Activated CD8-positive, alpha-beta memory T cell treated with anti-CD3 and anti-CD28 coated beads, Interleukin-2, amount 10 ng/mL, durations not matched to agents 7 days and 5 days (primary cell): ENCODE measurements at regions not wholly inside any gene's neighbourhood (a gene's known extent, or its start where the extent isn't known, plus 50 kb on each side); places are given as distances from the start of the nearest gene placed in this dataset.

Experiments
- ATAC-seq: fragments of 150-1000 bp; cut with Tn5 transposase; one replicate; pipeline ENCODE4 v1.10.0; 2021; ENCODE audit warnings: moderate library complexity
- CTCF ChIA-PET: fragments of 350-600 bp; sonication (Branson Sonifier 250); formaldehyde crosslinking; loops from one replicate; lab custom pipeline; 2021; ENCODE audit warnings: antibody characterized with exemption; lab: Charles Lee
- DNase-seq: peaks from one replicate; pipeline ENCODE4 v3.0.0-alpha.2; 2020
- H3K27ac Mint-ChIP-seq: one replicate; pipeline ENCODE4 v1.8.0; 2021; ENCODE audit warnings: mild to moderate bottlenecking, mixed read lengths
- H3K27me3 Mint-ChIP-seq: one replicate; pipeline ENCODE4 v1.8.0; 2021; ENCODE audit warnings: mixed read lengths
- H3K36me3 Mint-ChIP-seq: one replicate; pipeline ENCODE4 v1.8.0; 2021; ENCODE audit warnings: mild to moderate bottlenecking, mixed read lengths
- H3K4me1 Mint-ChIP-seq: one replicate; pipeline ENCODE4 v1.8.0; 2021; ENCODE audit warnings: mixed read lengths
- H3K4me3 Mint-ChIP-seq: one replicate; pipeline ENCODE4 v1.8.0; 2021; ENCODE audit warnings: mild to moderate bottlenecking, moderate library complexity, mixed read lengths
- H3K9me3 Mint-ChIP-seq: one replicate; pipeline ENCODE4 v1.8.0; 2022; ENCODE audit warnings: low read depth, mixed read lengths

DNA sequence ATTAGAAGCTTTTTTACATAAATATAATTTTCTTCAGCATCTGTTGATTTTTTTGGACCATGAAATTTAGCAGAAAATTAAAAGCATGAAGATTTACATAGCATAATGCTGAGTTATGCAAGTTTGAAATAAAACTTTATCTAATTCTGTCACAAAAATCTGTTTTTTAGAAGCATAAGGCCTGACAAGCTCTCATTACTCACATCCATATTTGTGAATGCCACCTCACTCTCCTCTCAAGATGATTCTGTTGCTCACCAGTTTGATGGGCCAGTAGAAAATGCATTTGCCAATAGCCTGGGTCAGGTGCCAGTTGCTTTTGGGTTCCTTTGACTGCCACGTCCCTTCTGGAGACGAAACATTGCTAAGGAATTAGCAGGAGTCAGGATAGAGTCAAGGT, 181.5 kb upstream of the ATP2B1 start:
- DNase-seq (no peak), ATAC-seq (no peak)
- Mint-ChIP-seq H3K36me3 (peaks cover 4% of the 10 kb centered on the region), H3K9me3 (peaks cover 4% of the 10 kb centered on the region), H3K27ac (no peak overlapping the region), H3K4me1 (peaks cover 4% of the 10 kb centered on the region), H3K27me3 (no peaks in the 10 kb centered on the region), H3K4me3 (no peak overlapping the region)
- CTCF ChIA-PET: interaction anchor here (1.1 kb wide), 1 partner anchor 14 kb away, joined by 3 read pairs; no protein-coding TSS in a partner anchor

DNA sequence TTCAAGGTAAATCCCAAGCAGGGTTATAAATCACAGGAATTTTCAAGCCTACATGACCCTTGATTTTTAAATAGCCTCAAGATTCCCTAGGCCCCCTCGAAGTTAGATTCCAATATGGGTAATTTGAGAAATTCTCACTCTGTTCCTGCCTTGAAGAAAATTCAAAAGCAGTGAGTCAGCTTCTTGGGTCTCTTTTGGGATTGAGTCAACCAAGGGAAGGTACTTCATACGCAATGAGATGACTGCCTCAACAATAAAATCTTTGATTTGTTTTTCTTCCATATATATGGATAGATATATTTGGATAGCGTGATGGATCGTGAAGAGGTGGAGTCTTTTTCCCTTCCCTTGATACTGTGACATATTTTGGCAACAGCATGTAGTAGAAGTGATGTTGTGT, 180.4 kb upstream of the ATP2B1 start:
- CTCF ChIA-PET: no interaction called here
- H3K9me3 Mint-ChIP-seq: peaks cover 4% of the 10 kb centered on the region

DNA sequence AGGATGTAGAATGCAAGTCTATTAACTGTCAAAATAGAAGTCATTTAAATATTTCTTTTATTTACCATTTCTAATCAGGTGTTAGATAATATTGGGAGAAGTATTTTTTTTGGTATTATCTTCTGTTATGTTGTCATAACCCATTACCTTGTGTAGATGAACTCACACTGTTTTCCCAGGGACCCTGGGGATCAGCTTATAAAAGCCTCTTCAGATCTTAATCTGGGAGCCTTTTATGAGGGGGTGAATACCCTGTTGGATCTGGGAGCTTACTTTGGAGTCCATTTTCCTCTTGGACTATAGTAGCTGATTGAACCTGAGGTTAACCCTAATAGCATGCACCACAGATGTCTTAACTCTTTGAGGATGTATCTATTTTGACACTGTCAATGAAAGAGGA, 176.3 kb upstream of the ATP2B1 start:
- Mint-ChIP-seq H3K27ac (no peak overlapping the region), H3K27me3 (no peaks in the 10 kb centered on the region), H3K36me3 (peaks cover 13% of the 10 kb centered on the region), H3K4me3 (no peak overlapping the region), H3K9me3 (no peaks in the 10 kb centered on the region), H3K4me1 (peaks cover 24% of the 10 kb centered on the region)
- DNase-seq: no peak
- CTCF ChIA-PET: interaction anchor here (1.6 kb wide), 1 partner anchor 21 kb away, joined by 5 read pairs; no protein-coding TSS in a partner anchor
- ATAC-seq: no peak

More for the DNA sequence above, 180.4 kb upstream of the ATP2B1 start:
- no peak overlapping the region for H3K4me3 Mint-ChIP-seq
- no peak overlapping the region for H3K27ac Mint-ChIP-seq
- H3K27me3 Mint-ChIP-seq: no peaks in the 10 kb centered on the region
- peaks cover 4% of the 10 kb centered on the region for H3K4me1 Mint-ChIP-seq
- ATAC-seq: no peak
- no peak for DNase-seq
- peaks cover 4% of the 10 kb centered on the region for H3K36me3 Mint-ChIP-seq

DNA sequence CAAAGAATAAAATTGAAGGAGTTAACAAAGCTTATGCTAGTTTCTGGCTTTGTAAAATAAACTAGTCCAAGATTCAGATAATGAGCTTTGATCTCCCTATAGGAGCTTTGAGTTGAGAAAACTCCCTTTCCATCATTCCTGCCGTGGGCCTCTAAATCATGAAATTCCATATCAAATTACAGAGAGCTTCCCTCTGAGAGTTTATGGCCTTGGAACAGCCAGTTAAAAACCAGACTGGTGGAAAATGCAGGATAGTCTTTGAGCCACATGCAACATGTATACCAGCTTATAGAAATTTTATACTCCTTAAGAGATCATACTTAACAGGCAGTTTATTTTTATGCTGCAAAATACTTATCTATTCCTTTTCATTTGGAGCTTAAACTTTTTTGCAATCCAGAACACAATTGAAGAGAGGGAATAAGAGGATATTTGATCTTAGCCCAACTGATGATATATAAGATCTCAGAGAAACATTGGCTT, 175.8 kb upstream of the ATP2B1 start:
- DNase-seq (no peak), ATAC-seq (no peak)
- peaks cover 26% of the 10 kb centered on the region for H3K4me1 Mint-ChIP-seq
- H3K9me3 Mint-ChIP-seq: no peaks in the 10 kb centered on the region
- no peak overlapping the region for H3K27ac Mint-ChIP-seq
- H3K4me3 Mint-ChIP-seq: no peak overlapping the region
- no peaks in the 10 kb centered on the region for H3K27me3 Mint-ChIP-seq
- CTCF ChIA-PET: interaction anchor here (1.6 kb wide), 1 partner anchor 21 kb away, joined by 5 read pairs; no protein-coding TSS in a partner anchor
- peaks cover 13% of the 10 kb centered on the region for H3K36me3 Mint-ChIP-seq

DNA sequence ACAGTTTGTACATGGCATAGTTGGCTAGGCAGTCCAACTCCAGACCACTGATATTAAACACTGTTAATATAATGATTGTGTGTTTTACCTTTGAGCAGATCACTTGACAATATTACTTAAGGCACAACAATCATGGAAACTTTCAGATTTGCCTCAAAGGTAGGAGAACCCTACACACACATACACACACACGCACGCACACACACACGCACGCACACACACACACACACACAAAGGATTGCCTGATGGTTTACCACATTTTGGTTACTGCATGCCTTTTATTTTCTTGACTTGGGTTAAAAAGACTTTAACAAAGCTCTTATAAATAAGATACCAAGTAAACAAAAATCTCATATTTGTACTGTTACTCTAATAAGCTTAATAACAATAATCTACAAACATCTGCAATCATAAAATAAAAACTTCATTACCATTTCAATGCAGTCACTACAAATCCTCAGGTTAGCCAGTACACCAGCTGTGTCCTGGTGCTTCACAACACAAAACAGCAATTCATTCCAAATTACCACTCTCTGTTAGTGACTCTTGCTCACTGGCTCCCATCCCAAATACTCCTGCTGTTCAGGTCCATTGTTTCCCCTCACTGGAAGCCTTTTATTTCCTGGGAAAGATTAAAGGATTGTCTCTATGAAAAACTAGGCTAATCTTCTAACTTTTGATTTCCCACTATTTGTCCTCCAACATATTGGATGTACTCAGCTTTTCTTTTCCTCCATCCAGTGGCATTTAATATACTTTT, 175.2 kb upstream of the ATP2B1 start:
- Mint-ChIP-seq H3K4me1 (peaks cover 31% of the 10 kb centered on the region), H3K36me3 (peaks cover 13% of the 10 kb centered on the region), H3K4me3 (no peak overlapping the region), H3K27ac (no peak overlapping the region), H3K9me3 (no peaks in the 10 kb centered on the region), H3K27me3 (no peaks in the 10 kb centered on the region)
- CTCF ChIA-PET: interaction anchor here (1.6 kb wide), 1 partner anchor 20 kb away, joined by 5 read pairs; no protein-coding TSS in a partner anchor
- DNase-seq: no peak
- no peak for ATAC-seq

DNA sequence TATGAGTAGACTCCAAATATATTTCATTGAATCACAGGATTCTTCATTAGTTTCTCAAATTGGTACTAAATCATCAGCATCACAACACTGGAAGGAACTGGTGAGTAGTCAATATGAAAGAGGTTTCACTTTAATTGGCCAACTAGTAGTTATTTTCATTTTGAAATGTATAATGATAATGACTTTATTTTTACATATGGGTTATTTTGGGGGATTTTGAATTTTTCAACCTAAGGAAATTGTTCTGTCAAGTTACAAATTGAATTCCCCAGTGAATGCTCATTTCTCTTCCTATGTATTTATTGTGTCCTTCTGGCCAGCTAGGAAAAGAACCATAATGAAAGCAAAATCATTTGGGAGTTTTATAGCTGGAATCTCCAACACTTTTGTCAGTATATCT, 174.2 kb upstream of the ATP2B1 start:
- H3K4me3 Mint-ChIP-seq: no peak overlapping the region
- CTCF ChIA-PET: no interaction called here
- H3K27ac Mint-ChIP-seq: no peak overlapping the region
- no peak for DNase-seq
- no peaks in the 10 kb centered on the region for H3K27me3 Mint-ChIP-seq
- ATAC-seq: no peak
- peaks cover 13% of the 10 kb centered on the region for H3K36me3 Mint-ChIP-seq
- H3K4me1 Mint-ChIP-seq: peaks cover 34% of the 10 kb centered on the region
- no peaks in the 10 kb centered on the region for H3K9me3 Mint-ChIP-seq

DNA sequence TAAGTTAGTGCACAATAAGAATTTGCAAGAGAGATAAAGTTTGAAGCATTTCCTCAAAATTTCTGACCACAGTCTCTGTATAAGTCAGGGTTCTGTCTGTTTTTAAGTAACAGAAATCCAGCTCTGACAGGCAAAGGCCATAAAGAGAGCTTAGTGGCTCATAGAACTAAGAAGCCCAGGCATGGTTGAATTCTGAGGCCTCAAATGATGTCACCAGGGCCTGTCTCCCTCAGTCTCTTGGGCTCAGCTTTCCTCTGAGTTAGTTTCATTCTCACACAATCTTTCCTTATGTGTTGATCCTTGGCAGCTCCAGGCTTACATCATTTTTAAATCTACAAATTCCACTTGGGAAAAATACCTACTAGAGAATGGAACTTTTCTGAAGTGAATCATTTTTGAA, 173.4 kb upstream of the ATP2B1 start:
- DNase-seq: peak; percentile 53
- Mint-ChIP-seq H3K9me3 (no peaks in the 10 kb centered on the region), H3K4me1 (peaks cover 34% of the 10 kb centered on the region), H3K4me3 (no peak overlapping the region), H3K36me3 (peaks cover 13% of the 10 kb centered on the region), H3K27me3 (no peaks in the 10 kb centered on the region), H3K27ac (peak overlapping the region; percentile 87)
- peak; percentile 44 for ATAC-seq
- CTCF ChIA-PET: interaction anchor here (1.3 kb wide), 1 partner anchor 64 kb away, joined by 3 read pairs; no protein-coding TSS in a partner anchor

DNA sequence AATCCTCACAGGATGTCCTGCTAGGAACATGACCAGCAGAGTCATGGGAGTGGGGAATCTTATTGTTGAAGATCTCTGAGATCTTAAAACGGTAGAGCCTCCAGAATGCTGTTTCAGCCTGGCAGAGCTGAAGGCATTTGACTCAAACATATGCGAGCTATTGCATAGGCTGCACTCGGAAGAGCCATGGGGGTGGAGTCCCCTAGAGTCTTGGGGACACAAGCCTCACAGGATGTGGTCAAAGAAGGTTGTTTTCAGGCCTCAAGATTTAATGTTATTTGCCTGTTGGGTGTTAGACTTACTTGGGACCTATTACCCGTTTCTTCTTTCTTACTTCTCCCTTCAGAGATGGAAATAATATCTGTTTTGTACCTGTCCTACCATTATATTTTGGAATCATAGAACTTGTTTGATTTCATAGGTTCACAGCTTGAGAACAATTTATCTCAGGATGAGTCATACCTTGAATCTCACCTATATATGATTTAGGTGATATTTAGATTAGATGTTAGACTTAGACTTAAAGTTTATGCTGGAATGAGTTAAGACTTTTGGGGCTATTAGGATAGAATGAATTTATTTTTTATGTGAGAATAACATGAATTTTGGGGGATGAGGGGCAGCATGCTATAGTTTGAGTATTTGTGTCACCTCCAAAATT, 172.2 kb upstream of the ATP2B1 start:
- DNase-seq (peak; percentile 78), ATAC-seq (peak; percentile 98)
- Mint-ChIP-seq H3K9me3 (no peaks in the 10 kb centered on the region), H3K27me3 (no peaks in the 10 kb centered on the region), H3K4me3 (peak overlapping the region; percentile 40), H3K36me3 (peaks cover 13% of the 10 kb centered on the region), H3K27ac (peak overlapping the region; percentile 87), H3K4me1 (peaks cover 34% of the 10 kb centered on the region)
- CTCF ChIA-PET: interaction anchor here (0.9 to 1.3 kb wide), 2 partner anchors 18 to 63 kb away, joined by 3 read pairs; no protein-coding TSS in a partner anchor

DNA sequence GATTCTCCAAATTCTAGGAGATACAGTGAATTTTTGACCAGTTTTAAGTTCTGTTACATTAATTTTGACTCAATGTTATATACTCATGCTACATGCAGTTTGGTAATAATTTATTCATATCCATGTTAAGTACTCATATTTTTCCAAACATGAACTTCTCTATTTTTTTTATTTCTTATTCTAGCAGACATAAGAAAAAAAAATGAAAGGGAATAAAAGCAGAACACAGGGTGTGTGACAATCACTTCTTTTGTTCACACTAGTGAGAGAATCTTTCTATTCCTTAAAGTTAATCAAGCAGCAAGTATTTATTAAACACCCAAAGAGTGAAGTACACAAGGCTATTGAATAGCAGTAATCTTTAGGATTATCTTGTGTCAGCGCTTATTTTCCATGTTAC, 171.1 kb upstream of the ATP2B1 start:
- no peak overlapping the region for H3K27ac Mint-ChIP-seq
- ATAC-seq (no peak), DNase-seq (no peak)
- peaks cover 13% of the 10 kb centered on the region for H3K36me3 Mint-ChIP-seq
- no peak overlapping the region for H3K4me3 Mint-ChIP-seq
- no peaks in the 10 kb centered on the region for H3K9me3 Mint-ChIP-seq
- CTCF ChIA-PET: no interaction called here
- H3K4me1 Mint-ChIP-seq: peaks cover 34% of the 10 kb centered on the region
- no peaks in the 10 kb centered on the region for H3K27me3 Mint-ChIP-seq

DNA sequence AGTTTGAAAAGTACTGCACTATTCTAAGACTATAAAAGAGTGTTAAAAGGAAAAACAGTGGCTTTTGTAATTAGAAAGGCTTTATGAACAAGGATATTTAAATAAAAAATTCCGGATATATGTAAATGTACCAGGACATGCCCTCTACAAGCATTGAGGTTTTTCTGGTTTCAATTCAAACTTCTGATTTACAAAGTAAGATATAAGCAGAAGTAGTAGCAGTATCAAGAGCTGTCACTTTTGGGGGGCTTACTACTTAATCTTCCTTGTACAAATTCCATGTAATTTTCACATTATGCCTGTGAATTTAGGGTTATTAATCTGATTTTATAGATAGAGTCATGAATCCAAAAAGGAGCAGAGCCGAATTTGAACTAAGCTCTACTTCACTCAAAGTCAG, 170.3 kb upstream of the ATP2B1 start:
- Mint-ChIP-seq H3K4me3 (no peak overlapping the region), H3K4me1 (peaks cover 34% of the 10 kb centered on the region), H3K36me3 (peaks cover 13% of the 10 kb centered on the region), H3K27ac (no peak overlapping the region), H3K27me3 (no peaks in the 10 kb centered on the region), H3K9me3 (no peaks in the 10 kb centered on the region)
- no peak for DNase-seq
- CTCF ChIA-PET: no interaction called here
- ATAC-seq: no peak

DNA sequence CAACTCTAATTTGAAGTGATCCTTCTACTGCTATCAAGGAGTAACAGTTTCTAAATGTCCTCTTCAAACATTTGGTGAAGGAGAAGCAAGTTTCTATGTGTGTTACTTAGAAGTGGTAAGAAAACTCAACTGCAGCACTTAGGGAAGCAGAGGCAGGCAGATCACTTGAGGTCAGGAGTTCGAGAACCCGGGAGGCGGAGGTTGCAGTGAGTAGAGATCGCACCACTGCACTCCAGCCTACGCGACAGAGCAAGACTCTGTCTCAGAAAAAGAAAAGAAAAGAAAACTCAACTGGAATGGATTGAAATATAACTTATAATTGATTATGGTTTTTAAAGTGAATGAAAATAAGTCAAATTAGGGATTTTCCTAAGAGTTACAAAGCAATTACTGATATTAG, 169.7 kb upstream of the ATP2B1 start:
- H3K36me3 Mint-ChIP-seq: peaks cover 13% of the 10 kb centered on the region
- CTCF ChIA-PET: no interaction called here
- DNase-seq (no peak), ATAC-seq (no peak)
- peaks cover 34% of the 10 kb centered on the region for H3K4me1 Mint-ChIP-seq
- H3K27me3 Mint-ChIP-seq: no peaks in the 10 kb centered on the region
- H3K27ac Mint-ChIP-seq: no peak overlapping the region
- no peaks in the 10 kb centered on the region for H3K9me3 Mint-ChIP-seq
- H3K4me3 Mint-ChIP-seq: no peak overlapping the region

DNA sequence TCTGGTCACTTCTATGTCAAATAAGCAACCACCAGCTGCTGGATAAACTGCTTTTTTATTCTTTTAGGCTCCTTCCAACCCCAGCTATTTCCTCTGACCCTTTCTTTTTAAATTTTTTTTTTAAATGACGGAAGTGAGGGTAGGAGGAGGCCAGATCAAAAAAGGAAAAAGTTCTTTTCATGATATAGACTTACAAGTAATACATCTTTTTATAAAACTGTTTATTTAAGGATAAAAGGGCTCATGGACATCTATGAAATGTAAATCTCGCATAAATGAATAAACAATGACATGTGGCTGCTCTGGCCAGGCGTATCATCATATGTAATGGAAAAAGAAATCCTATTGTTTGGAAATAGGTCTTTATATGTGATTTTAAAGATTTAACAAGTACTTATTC, 169.0 kb upstream of the ATP2B1 start:
- CTCF ChIA-PET: interaction anchor here (1.4 kb wide), 1 partner anchor 14 kb away, joined by 4 read pairs; no protein-coding TSS in a partner anchor
- Mint-ChIP-seq H3K4me1 (peaks cover 32% of the 10 kb centered on the region), H3K27ac (no peak overlapping the region), H3K9me3 (peaks cover 2% of the 10 kb centered on the region), H3K36me3 (peaks cover 13% of the 10 kb centered on the region), H3K4me3 (no peak overlapping the region), H3K27me3 (no peaks in the 10 kb centered on the region)
- DNase-seq (no peak), ATAC-seq (no peak)

DNA sequence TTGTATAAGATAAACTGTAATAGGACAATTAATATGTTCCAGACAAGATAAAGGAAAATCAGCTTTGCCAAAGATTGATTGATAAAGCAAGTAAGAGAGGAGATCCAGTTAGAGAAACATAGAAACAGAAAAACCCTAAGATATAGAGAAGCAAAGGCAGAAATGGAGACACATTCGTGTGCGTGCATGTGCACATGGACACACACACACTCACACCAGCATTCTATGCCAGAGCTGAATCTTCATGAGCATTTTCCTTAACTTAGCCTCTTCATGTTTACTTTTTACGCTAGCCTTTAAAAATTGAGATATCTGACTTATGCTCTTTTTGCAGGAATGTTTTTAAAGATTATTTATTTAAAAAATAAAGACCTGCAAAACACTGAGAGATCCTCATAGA, 168.5 kb upstream of the ATP2B1 start:
- H3K27ac Mint-ChIP-seq: no peak overlapping the region
- DNase-seq (no peak), ATAC-seq (no peak)
- peaks cover 29% of the 10 kb centered on the region for H3K4me1 Mint-ChIP-seq
- H3K4me3 Mint-ChIP-seq: no peak overlapping the region
- H3K36me3 Mint-ChIP-seq: peaks cover 13% of the 10 kb centered on the region
- peaks cover 8% of the 10 kb centered on the region for H3K9me3 Mint-ChIP-seq
- CTCF ChIA-PET: interaction anchor here (1.4 kb wide), 1 partner anchor 14 kb away, joined by 4 read pairs; no protein-coding TSS in a partner anchor
- H3K27me3 Mint-ChIP-seq: no peaks in the 10 kb centered on the region
